H9 (cell line): ENCODE measurements at regions not wholly inside any gene's neighbourhood (a gene's known extent, or its start where the extent isn't known, plus 50 kb on each side); places are given as distances from the start of the nearest gene placed in this dataset.
A peak's percentile ranks its signal among the peaks of the same experiment; 100 is the strongest.
"Not testable (repeated sequence)": the region's sequence is repeated elsewhere in the genome, so short reads cannot be mapped to it uniquely, and the experiment has no call there.

Source experiments
- DNase-seq: peaks from one replicate; pipeline ENCODE4 v3.0.0-alpha.2; 2017
- H2AFZ ChIP-seq: one replicate; pipeline ENCODE4 v1.6.1; 2013; ENCODE audit warnings: mild to moderate bottlenecking, low read length, control low read depth, moderate library complexity
- H2AK5ac ChIP-seq: 2 replicates; pipeline ENCODE4 v1.6.1; 2013; ENCODE audit warnings: low read length, control low read depth, mixed read lengths; ENCODE audit not compliant: insufficient read length
- H2BK120ac ChIP-seq: one replicate; pipeline ENCODE4 v1.6.1; 2013; ENCODE audit warnings: low read depth, mild to moderate bottlenecking, low read length, control low read depth, inconsistent platforms; ENCODE audit not compliant: poor library complexity, severe bottlenecking
- H2BK12ac ChIP-seq: 2 replicates; pipeline ENCODE4 v1.6.1; 2013; ENCODE audit warnings: low read length, control low read depth, mixed read lengths, low read depth; ENCODE audit not compliant: insufficient read length
- H2BK15ac ChIP-seq: 2 replicates; pipeline ENCODE4 v1.6.1; 2013; ENCODE audit warnings: low read depth, low read length, control low read depth
- H2BK20ac ChIP-seq: one replicate; pipeline ENCODE4 v1.6.1; 2013; ENCODE audit warnings: low read depth, mild to moderate bottlenecking, low read length, control low read depth, inconsistent platforms; ENCODE audit not compliant: poor library complexity, severe bottlenecking
- H2BK5ac ChIP-seq: 2 replicates; pipeline ENCODE4 v1.6.1; 2013; ENCODE audit warnings: low read length, control low read depth, mixed read lengths; ENCODE audit not compliant: insufficient read length
- H3K14ac ChIP-seq: 2 replicates; pipeline ENCODE4 v1.6.1; 2013; ENCODE audit warnings: low read length, control low read depth; ENCODE audit not compliant: insufficient read depth
- H3K18ac ChIP-seq: 2 replicates; pipeline ENCODE4 v1.6.1; 2013; ENCODE audit warnings: low read depth, mild to moderate bottlenecking, mixed read lengths, low read length, control low read depth; ENCODE audit not compliant: insufficient read length
- H3K23ac ChIP-seq: 2 replicates; pipeline ENCODE4 v1.6.1; 2013; ENCODE audit warnings: low read length, control low read depth, mixed read lengths, low read depth; ENCODE audit not compliant: insufficient read length
- H3K23me2 ChIP-seq: 2 replicates; pipeline ENCODE4 v1.6.1; 2013; ENCODE audit warnings: low read depth, mild to moderate bottlenecking, mixed read lengths, low read length, control low read depth; ENCODE audit not compliant: insufficient read length, poor library complexity, severe bottlenecking
- H3K27ac ChIP-seq: 2 replicates; pipeline ENCODE4 v1.5.1; 2013; ENCODE audit warnings: low read length, control low read depth, mixed read lengths, low read depth; ENCODE audit not compliant: insufficient read length
- H3K27me3 ChIP-seq: 2 replicates; pipeline ENCODE4 v1.6.1; 2013; ENCODE audit warnings: low read length, control low read depth, inconsistent platforms; ENCODE audit not compliant: insufficient read depth
- H3K4ac ChIP-seq: 2 replicates; pipeline ENCODE4 v1.6.1; 2013; ENCODE audit warnings: low read depth, mild to moderate bottlenecking, control low read depth, inconsistent platforms, low read length, moderate library complexity
- H3K4me1 ChIP-seq: 2 replicates; pipeline ENCODE4 v1.6.1; 2013; ENCODE audit warnings: low read length, control low read depth, inconsistent platforms; ENCODE audit not compliant: insufficient read depth
- H3K4me2 ChIP-seq: 2 replicates; pipeline ENCODE4 v1.6.1; 2013; ENCODE audit warnings: low read length, control low read depth, mixed read lengths; ENCODE audit not compliant: insufficient read length, insufficient read depth
- H3K56ac ChIP-seq: 2 replicates; pipeline ENCODE4 v1.6.1; 2013; ENCODE audit warnings: low read depth, mild to moderate bottlenecking, mixed read lengths, low read length, control low read depth; ENCODE audit not compliant: insufficient read length
- H3K79me1 ChIP-seq: 2 replicates; pipeline ENCODE4 v1.6.1; 2013; ENCODE audit warnings: low read depth, mild to moderate bottlenecking, moderate library complexity, low read length, control low read depth, inconsistent platforms; ENCODE audit not compliant: insufficient read depth, poor library complexity, severe bottlenecking
- H3K79me2 ChIP-seq: 2 replicates; pipeline ENCODE4 v1.6.1; 2013; ENCODE audit warnings: low read length, control low read depth, inconsistent platforms; ENCODE audit not compliant: insufficient read depth
- H3K9ac ChIP-seq: 2 replicates; pipeline ENCODE4 v1.6.1; 2013; ENCODE audit warnings: low read length, control low read depth, mixed read lengths; ENCODE audit not compliant: insufficient read length; ENCODE audit errors: extremely low read depth
- H3K9me3 ChIP-seq: one replicate; pipeline ENCODE4 v1.6.1; 2013; ENCODE audit warnings: low read depth, low read length, inconsistent platforms; ENCODE audit not compliant: control insufficient read depth
- H3T11ph ChIP-seq: one replicate; pipeline ENCODE4 v1.6.1; 2013; ENCODE audit warnings: mild to moderate bottlenecking, low read length, control low read depth, inconsistent platforms
- H4K20me1 ChIP-seq: one replicate; pipeline ENCODE4 v1.6.1; 2013; ENCODE audit not compliant: control insufficient read depth, insufficient read length, insufficient read depth
- H4K5ac ChIP-seq: 2 replicates; pipeline ENCODE4 v1.6.1; 2013; ENCODE audit warnings: low read depth, mild to moderate bottlenecking, mixed read lengths, low read length, control low read depth; ENCODE audit not compliant: insufficient read length
- H4K8ac ChIP-seq: replicated peaks from 2 replicates; pipeline ENCODE4 v1.6.1; 2013; ENCODE audit warnings: low read length, control low read depth, mixed read lengths, low read depth; ENCODE audit not compliant: insufficient read length
- H4K91ac ChIP-seq: 2 replicates; pipeline ENCODE4 v1.6.1; 2013; ENCODE audit warnings: low read depth, mild to moderate bottlenecking, moderate library complexity, mixed read lengths, low read length, control low read depth; ENCODE audit not compliant: insufficient read length
- H3K27ac Mint-ChIP-seq, 3 experiments: 2 replicates in 2 of 3; 3 replicates in 1 of 3; pipeline ENCODE4 v1.8.0; 2020 to 2021; ENCODE audit warnings: mixed read lengths in 3 of 3, mild to moderate bottlenecking in 1 of 3, moderate library complexity in 1 of 3
- H3K27me3 Mint-ChIP-seq: 2 replicates; pipeline ENCODE4 v1.8.0; 2021; ENCODE audit warnings: low read depth, mild to moderate bottlenecking, moderate library complexity, mixed read lengths
- H3K36me3 Mint-ChIP-seq, 3 experiments: 2 replicates in 2 of 3; 3 replicates in 1 of 3; pipeline ENCODE4 v1.8.0; 2020 to 2021; ENCODE audit warnings: low read depth in 3 of 3, mixed read lengths in 3 of 3; ENCODE audit not compliant: insufficient read depth in 1 of 3
- H3K4me1 Mint-ChIP-seq, 2 experiments: 2 replicates each; pipeline ENCODE4 v1.8.0; 2020; ENCODE audit warnings: mixed read lengths in 2 of 2
- H3K4me3 Mint-ChIP-seq, 2 experiments: 2 replicates in 1 of 2; 3 replicates in 1 of 2; pipeline ENCODE4 v1.8.0; 2020 to 2021; ENCODE audit warnings: mild to moderate bottlenecking in 2 of 2, mixed read lengths in 2 of 2, moderate library complexity in 1 of 2
- H3K9me3 Mint-ChIP-seq, 2 experiments: 2 replicates in 1 of 2; 3 replicates in 1 of 2; pipeline ENCODE4 v1.8.0; 2020; ENCODE audit warnings: mild to moderate bottlenecking in 2 of 2, mixed read lengths in 2 of 2, moderate library complexity in 1 of 2
- WGBS: extraction: QIAGEN DNeasy Blood & Tissue Kit; methylation state at CpG from one replicate; pipeline ENCODE4 v1.1.7; 2013; ENCODE audit warnings: missing lambda C conversion rate, low lambda C conversion rate, mixed read lengths; ENCODE audit not compliant: insufficient read length; ENCODE audit errors: extremely low coverage; 5-methylcytosine and 5-hydroxymethylcytosine counted together

GRCh38 chr10:133785846-133786602, 159.4 kb upstream of the FRG2B start:
- not testable (repeated sequence) for H3K4me1 ChIP-seq, H4K91ac ChIP-seq, H2AFZ ChIP-seq, H2BK20ac ChIP-seq, H3T11ph ChIP-seq, H3K9me3 ChIP-seq, H2BK15ac ChIP-seq, H3K9me3 Mint-ChIP-seq, H3K4me2 ChIP-seq, H3K27me3 ChIP-seq, H3K4ac ChIP-seq, H2AK5ac ChIP-seq, H3K79me1 ChIP-seq, H3K27ac Mint-ChIP-seq, H3K18ac ChIP-seq, H3K36me3 Mint-ChIP-seq, H3K9ac ChIP-seq, H2BK12ac ChIP-seq, H3K4me3 Mint-ChIP-seq, H3K4me1 Mint-ChIP-seq, H4K20me1 ChIP-seq, H3K27ac ChIP-seq, H4K5ac ChIP-seq, H3K23me2 ChIP-seq, H3K23ac ChIP-seq, H4K8ac ChIP-seq, H3K27me3 Mint-ChIP-seq, H2BK5ac ChIP-seq, H3K14ac ChIP-seq, H2BK120ac ChIP-seq, H3K56ac ChIP-seq, H3K79me2 ChIP-seq
- peak; percentile 8 for DNase-seq
- no CpG with 5 or more reads among the region's 85 CpGs for WGBS

- not testable (repeated sequence) for H3K56ac ChIP-seq, H3K9ac ChIP-seq, H3K4me1 Mint-ChIP-seq, H3K18ac ChIP-seq, H4K20me1 ChIP-seq, H3K4me3 Mint-ChIP-seq, H2BK5ac ChIP-seq, H3K79me2 ChIP-seq, H3K23me2 ChIP-seq, H3T11ph ChIP-seq, H2AFZ ChIP-seq, H4K5ac ChIP-seq, H3K27ac ChIP-seq, H2AK5ac ChIP-seq, H3K4me2 ChIP-seq, H3K27ac Mint-ChIP-seq, H3K4me1 ChIP-seq, H3K23ac ChIP-seq, H3K79me1 ChIP-seq, H2BK12ac ChIP-seq, H3K14ac ChIP-seq, H2BK15ac ChIP-seq, H3K9me3 Mint-ChIP-seq, H4K91ac ChIP-seq, H3K27me3 ChIP-seq, H3K4ac ChIP-seq, H2BK120ac ChIP-seq, H3K36me3 Mint-ChIP-seq, H4K8ac ChIP-seq, H2BK20ac ChIP-seq, H3K9me3 ChIP-seq, DNase-seq, H3K27me3 Mint-ChIP-seq
- WGBS = no CpG with 5 or more reads among the region's 5 CpGs
Measured at GRCh38 chr10:133785178-133785577, 158.6 kb upstream of the FRG2B start.
